GM21723 (cell line): ENCODE measurements at regions not wholly inside any gene's neighbourhood (a gene's known extent, or its start where the extent isn't known, plus 50 kb on each side); places are given as distances from the start of the nearest gene placed in this dataset.

Experiments
- ATAC-seq: cut with Tn5 transposase; IDR thresholded peaks from one replicate; pipeline ENCODE4 v1.9.1; 2021; ENCODE audit warnings: mild to moderate bottlenecking, moderate library complexity; ENCODE audit not compliant: unreplicated experiment

DNA sequence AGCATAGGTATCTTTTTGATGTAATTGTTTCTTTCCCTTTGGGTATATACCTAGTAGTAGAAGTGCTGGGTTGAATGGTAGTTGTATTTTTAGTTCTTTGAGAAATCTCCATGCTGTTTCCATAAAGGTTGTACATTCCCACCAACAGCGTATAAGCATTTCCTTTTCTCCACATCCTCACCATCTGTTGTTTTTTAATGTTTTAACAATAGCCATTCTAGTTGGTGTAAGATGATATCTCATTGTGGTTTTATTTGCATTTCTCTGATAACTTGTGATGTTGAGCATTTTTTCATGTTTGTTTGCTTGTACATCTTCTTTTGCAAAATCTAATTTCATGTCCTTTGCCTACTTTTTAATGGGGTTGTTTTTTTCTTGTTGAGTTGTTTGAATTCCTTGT lies 80.0 kb upstream of the TMC3 start:
- no peak for ATAC-seq

DNA sequence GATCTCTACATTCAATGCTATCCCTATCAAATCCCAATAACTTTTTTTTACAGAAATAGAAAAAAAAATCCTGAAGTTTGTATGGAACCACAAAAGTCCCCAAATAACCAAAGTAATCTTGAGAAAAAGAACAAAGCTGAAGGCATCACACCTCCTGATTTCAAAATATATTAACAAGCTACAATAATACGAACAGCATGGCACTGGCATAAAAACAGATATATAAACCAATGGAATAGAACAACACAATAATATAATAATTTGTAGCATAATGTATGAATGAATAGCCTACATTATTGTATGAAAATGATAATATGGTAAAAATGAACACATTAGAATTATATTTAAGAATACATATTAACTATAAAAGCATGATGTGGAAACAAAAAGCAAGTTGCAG lies 76.7 kb upstream of the TMC3 start:
- ATAC-seq: no peak

DNA sequence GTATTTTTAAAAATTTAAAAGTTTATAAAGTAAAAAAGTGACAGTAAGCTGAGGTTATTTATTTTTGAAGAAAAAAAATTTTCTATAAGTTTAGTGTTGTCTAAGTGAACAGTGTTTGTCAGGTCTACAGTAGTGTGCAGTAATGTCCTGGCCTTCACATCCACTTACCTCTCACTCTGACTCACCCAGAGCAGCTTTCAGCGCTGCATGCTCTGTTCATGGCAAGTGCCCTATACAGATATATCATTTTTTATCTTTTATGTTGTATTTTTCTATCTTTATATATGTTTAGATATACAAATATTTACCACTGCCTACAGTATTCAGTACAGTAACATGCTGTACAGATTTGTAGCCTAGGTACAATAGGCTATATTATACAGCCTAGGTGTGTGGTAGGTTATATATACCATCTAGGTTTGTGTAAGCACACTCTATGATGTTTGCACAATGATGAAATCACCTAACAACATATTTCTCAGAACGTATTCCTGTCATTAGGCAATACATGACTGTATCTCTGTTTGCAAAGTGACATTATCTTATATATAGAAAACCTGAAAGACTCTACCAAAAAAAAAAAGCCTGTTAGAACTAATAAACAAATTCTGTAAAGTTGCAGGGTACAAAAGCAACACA lies 75.9 kb upstream of the TMC3 start:
- ATAC-seq: no peak

DNA sequence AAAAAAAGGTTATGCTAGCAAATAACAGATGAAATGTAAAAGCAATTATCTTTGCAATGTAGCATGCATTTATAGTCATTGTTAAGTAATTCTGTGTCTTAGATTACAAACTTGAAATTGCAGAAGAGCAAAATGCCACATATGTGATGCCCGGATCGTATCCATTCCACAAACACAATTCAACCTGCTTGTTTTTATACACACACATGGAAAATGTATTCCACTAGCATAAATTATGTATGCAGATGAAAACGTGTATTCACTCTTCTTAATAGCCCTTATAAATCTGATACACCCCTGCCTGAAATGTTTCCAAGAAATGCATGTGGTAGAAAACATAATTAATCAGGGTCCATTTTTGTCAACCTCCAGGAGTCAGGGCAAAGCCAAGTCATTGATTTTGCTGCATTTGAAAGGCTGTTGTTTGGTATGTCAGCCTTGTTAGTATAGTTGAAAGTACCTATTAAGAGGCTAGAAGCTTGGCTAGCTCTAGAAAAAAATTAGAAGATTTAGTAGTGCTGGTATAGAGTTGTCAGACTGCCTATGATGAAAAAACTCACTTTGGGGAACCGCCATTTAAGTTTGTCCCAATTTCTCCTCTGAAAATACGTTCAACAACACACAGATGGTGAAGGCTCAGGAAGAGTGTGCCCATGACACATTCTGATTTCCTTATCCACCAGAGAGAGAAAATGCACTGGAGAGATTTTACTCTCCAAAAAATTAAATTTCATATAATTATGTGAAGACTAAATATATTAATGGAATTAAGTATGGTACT lies 69.2 kb upstream of the TMC3 start:
- no peak for ATAC-seq

DNA sequence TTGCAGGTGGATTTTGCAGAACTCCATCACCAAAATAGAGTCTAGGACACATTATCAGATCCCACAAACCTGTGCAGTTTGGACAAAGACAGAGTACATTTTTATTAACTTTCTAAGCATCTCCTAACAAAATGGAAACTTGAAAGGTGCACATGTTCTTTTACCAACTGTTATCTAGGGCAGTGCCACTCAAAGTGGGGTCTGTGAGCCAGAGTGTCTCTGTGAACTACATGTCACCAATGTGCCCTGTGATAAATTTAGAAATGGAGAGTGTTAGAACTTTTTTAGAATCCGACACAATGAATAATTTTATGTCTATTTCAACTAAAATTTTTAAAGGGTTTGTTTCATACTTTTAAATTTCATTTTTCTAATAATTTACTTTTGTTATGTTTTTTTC lies 68.4 kb upstream of the TMC3 start:
- no peak for ATAC-seq

DNA sequence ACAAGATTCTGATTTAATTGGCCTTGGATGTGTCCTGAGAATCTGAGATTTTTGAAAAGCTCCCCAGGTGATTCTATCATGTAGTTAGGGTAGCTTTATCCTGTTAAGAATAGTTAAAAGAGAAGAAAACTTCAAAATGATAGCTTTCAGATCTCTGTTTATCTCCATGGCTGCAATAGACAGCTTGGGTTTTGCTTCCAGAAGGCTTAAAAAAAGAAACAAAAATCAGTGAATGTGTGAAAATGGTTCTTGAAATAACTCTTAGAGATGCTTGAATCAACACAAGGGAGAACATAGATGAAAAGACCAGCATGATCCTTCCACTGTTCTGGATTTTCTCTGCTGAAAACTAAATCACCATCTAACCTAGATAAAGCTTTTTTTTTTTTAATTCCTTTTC lies 60.8 kb upstream of the TMC3 start:
- ATAC-seq: no peak

DNA sequence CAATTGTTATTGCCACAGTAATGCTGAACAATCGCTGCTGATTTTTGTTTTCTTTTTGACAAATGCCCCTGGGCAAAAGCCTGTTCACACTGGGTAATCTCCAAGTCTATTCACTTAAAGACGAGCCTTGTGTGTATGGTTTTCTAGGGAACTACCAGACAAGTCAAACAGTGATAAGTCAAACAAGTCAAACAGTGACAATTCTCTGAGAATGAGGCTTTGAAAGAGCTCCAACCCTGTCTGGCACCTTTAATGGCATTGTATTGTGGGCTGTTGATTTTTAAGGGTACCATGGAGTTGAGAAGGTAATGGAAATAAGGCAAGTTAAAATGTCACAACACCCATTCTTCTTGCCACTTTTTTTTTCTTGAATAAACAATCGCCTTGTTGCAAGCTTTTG lies 59.4 kb upstream of the TMC3 start:
- ATAC-seq: no peak

DNA sequence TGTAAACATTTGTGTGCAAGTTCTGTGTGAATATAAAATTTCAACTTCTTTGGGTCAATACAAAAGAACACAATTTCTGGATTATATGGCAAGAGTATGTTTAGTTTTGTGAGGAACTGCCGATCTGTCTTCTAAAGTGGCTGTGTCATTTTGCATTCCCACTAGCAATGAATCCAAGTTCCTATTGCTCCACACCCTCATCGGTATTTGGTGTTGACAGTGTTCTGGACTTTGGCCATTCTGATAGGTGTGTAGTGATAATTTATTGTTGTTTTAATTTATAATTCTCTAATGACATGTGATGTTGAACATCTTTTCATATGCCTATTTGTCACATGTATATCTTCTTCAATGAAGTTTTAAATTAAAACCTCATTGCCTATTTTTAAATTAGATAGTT lies 58.2 kb upstream of the TMC3 start:
- ATAC-seq: no peak

DNA sequence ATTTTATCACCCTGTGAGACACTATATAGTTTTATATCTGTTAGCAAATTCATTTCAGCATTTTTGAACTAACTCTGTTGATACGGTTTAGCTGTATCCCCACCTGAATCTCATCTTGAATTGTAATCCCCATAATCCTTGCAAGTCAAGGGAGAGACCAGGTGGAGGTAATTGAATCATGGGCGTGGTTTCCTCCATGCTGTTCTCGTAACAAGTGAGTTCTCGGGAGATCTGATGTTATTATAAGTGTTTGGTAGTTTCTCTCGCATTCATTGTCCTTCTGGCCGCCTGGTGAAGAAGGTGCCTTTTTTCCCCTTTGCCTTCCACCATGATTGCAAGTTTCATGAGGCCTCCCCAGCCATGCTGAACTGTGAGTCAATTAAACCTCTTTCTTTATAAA lies 53.2 kb upstream of the TMC3 start:
- ATAC-seq: no peak

DNA sequence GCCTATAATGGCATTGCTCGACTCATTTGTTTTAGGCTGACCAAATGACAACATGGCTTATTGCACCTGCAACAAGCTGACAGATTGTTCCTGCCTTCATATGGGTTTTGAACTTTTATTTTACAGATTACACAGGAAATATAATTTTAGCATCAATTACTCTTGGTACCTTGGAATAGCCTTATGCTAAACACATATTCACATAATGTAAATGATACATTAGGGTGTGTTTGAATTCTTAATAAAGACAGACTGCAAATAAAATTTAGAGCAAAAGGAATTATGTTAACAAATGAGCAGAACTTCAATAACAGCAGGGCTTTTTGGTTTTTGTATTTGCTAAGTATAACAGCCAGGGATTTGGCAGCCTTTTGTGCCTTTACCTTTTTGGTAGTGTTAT lies 51.9 kb upstream of the TMC3 start:
- no peak for ATAC-seq
